Activated gamma-delta T cell (primary cell): ENCODE measurements at regions not wholly inside any gene's neighbourhood (a gene's known extent, or its start where the extent isn't known, plus 50 kb on each side); places are given as distances from the start of the nearest gene placed in this dataset.

Experiments used
- DNase-seq: peaks from one replicate; lab custom pipeline; 2025; lab: John Stamatoyannopoulos, UW

GRCh38 chr5:38099205-38100168 lies 158.9 kb upstream of the EGFLAM start:
- DNase-seq, result no peak

- DNase-seq, result no peak
These were observed 163.5 kb upstream of the EGFLAM start for GRCh38 chr5:38094889-38095288.

GRCh38 chr5:38093855-38094254 lies 164.5 kb upstream of the EGFLAM start:
- no peak for DNase-seq

GRCh38 chr5:38086777-38087176 lies 171.6 kb upstream of the EGFLAM start:
- no peak for DNase-seq

GRCh38 chr5:38079620-38080402 lies 178.5 kb upstream of the EGFLAM start:
- no peak for DNase-seq

- DNase-seq, result no peak
These were observed 180.2 kb upstream of the EGFLAM start for GRCh38 chr5:38078161-38078560.

- no peak for DNase-seq
These were observed 180.7 kb upstream of the EGFLAM start for GRCh38 chr5:38077652-38078051.

GRCh38 chr5:38071831-38072694 lies 186.3 kb upstream of the EGFLAM start:
- no peak for DNase-seq

GRCh38 chr5:38070304-38070950 lies 187.9 kb upstream of the EGFLAM start:
- DNase-seq, result no peak

- DNase-seq, result no peak
These were observed 189.0 kb upstream of the EGFLAM start for GRCh38 chr5:38069360-38069759.

GRCh38 chr5:38060354-38060753 lies 198.0 kb upstream of the EGFLAM start:
- DNase-seq, result no peak

GRCh38 chr5:38059876-38060275 lies 198.5 kb upstream of the EGFLAM start:
- no peak for DNase-seq

- DNase-seq, result no peak
These were observed 206.4 kb upstream of the EGFLAM start for GRCh38 chr5:38051711-38052511.

GRCh38 chr5:38048400-38048799 lies 208.6 kb upstream of the GDNF start:
- DNase-seq, result no peak

- no peak for DNase-seq
These were observed 206.3 kb upstream of the GDNF start for GRCh38 chr5:38046103-38046502.

- DNase-seq, result no peak
These were observed 205.6 kb upstream of the GDNF start for GRCh38 chr5:38045446-38045845.

GRCh38 chr5:38039826-38040225 lies 200.0 kb upstream of the GDNF start:
- DNase-seq, result no peak

- no peak for DNase-seq
These were observed 199.2 kb upstream of the GDNF start for GRCh38 chr5:38039091-38039490.

- no peak for DNase-seq
These were observed 196.9 kb upstream of the GDNF start for GRCh38 chr5:38036765-38037164.

GRCh38 chr5:38032149-38032548 lies 192.3 kb upstream of the GDNF start:
- DNase-seq, result no peak

GRCh38 chr5:38031304-38031703 lies 191.5 kb upstream of the GDNF start:
- DNase-seq, result no peak
